Muscle of back (tissue), 3 donors: ENCODE measurements at regions not wholly inside any gene's neighbourhood (a gene's known extent, or its start where the extent isn't known, plus 50 kb on each side); places are given as distances from the start of the nearest gene placed in this dataset.
"Not testable (repeated sequence)": the region's sequence is repeated elsewhere in the genome, so short reads cannot be mapped to it uniquely, and the experiment has no call there.

Experiments used
- DNase-seq, 3 donors: peaks; one replicate each; pipeline versions ENCODE4 v3.0.0 to v3.0.0-alpha.2; 2013

GRCh38 chr18:22040533-22040932 lies 128.9 kb upstream of the GATA6 start:
- DNase-seq, result no peak

DNA sequence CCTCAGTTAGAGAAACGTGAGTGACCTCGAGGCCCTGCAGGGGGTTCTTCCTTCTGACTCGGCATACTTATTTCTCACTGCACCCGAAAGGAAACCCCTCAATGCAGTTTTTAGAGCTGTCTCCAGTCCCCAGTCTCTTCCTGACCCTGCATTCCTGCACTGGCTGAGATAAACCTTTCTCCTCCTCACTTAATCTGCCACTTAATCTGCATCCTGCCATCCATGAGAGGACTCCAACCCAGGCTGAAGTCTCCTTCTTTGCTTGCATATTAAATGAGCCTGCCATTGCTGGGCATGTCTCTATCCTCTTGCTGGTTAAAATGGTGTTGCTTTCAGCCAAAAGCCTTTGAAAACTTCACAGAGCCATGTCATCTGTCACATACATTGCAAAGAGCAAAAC lies 125.6 kb upstream of the GATA6 start:
- DNase-seq, result no peak

DNA sequence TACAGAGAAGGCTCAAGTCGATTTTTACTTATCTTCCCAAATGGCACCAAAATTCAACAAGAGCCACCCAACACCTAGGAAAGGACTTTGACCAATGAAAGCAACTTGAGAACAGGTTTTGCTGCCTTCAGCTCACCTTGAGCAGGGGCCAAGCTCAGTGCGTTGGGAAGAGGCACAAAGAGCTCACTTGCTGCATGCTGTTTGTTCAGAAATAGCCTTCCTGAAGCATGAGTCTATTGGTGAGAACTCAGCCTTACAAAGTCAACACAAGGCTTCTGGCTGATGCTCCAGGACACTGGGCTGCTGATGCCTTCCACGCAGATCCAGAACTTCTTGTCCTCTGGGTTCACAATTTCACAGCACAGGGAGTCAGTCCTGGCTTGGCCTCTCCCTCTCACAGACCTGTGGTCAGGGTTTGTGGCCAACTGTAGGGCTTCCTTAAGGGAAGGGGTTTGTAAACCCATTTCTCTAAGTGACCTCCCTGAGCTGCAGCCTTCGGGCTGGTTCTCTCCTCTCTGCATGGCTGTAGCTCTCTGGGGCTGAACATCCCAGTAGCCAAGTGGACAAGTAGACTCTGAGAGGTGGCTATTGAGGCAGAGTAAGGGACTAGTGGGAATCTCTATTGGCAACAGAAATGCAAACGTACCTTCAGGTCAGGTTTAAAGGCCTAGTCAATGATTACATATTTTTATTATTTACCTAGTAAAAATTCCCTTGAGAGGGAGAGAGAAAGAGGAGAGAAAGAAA lies 124.7 kb upstream of the GATA6 start:
- no peak for DNase-seq

DNA sequence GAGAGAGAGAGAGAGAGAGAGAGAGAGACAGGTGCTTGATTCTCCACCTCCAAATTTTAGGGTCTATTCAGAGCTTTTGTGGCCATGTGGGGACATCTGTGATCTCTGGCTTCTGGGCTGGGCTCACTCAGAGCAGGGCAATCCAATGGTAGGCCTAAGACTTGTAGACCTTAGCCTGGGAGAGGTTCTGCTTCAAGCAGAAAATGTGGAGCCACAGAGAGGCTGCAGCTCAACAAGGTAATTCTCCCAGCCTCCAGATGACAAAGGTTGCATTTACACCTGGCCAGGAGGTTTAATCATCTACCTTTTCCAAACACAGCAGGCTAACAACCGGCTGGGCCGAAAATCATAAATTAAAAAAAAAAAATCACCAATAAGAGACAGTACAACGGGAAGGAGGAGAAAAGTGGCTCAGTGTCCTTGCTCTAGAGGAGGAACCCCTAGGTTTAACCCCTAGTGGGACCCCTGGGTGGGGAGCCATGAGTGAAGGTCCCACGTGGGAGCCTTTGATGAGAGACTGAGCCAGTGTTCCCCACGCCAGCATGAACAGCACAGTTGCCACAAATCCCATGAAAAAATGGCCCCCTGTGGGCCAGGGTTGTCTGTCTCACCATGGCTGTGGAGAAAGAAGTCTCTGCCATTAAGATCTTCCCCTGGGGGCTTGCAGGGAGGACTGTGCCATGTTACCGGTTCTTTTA lies 124.0 kb upstream of the GATA6 start:
- no peak for DNase-seq

DNA sequence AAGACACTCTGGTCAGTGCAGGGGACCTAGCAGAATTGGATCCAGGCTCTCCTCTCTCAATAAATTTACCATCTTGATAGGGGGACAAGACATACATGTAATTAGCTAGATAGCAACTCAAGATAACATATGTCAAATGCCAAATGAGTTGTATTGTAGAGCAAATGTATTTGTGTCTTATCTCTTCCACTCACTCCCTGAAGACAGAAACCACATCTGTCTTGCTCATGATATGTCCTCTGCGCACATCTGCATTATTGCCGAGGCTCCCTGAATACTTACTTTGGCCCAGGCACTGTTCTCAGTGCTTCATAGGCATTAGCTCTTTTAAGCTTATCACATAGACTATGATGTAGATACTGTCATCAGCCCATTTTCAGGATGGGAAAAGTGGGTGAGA lies 122.9 kb upstream of the GATA6 start:
- no peak for DNase-seq

GRCh38 chr18:22047485-22047884 lies 121.9 kb upstream of the GATA6 start:
- DNase-seq, result no peak

GRCh38 chr18:22048221-22048620 lies 121.2 kb upstream of the GATA6 start:
- DNase-seq, result no peak

- DNase-seq, result no peak
Measured at GRCh38 chr18:22048932-22049615, 120.3 kb upstream of the GATA6 start.

DNA sequence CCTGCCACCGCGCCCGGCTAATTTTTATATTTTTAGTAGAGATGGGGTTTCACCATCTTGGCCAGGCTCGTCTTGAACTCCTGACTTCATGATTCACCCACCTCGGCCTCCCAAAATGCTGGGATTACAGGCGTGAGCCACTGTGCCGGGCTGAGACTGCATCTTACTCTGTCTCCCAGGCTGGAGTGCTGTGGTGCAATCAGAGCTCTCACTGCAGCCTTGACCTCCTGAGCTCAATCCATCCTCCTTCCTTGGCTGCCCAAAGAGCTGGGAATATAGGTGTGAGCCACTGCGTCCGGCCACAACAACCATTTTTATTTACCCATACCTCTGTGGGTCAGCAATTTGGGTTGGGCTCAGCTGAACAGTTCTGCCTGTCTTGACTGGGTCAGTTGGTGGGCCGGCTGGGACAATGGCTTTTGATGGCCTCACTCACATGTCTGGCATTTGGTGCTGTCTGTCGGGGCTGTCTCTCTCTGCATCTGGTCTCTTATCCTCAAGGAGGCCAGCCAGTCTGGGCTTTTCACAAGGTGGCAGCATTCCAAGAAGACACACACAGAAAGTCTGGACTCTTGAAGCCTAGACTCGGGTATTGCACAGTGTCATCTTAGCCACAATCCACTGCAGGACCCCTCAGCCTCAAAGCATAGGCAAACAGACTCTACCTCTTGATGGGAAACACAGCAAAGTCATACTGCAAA lies 116.8 kb upstream of the GATA6 start:
- no peak for DNase-seq

DNA sequence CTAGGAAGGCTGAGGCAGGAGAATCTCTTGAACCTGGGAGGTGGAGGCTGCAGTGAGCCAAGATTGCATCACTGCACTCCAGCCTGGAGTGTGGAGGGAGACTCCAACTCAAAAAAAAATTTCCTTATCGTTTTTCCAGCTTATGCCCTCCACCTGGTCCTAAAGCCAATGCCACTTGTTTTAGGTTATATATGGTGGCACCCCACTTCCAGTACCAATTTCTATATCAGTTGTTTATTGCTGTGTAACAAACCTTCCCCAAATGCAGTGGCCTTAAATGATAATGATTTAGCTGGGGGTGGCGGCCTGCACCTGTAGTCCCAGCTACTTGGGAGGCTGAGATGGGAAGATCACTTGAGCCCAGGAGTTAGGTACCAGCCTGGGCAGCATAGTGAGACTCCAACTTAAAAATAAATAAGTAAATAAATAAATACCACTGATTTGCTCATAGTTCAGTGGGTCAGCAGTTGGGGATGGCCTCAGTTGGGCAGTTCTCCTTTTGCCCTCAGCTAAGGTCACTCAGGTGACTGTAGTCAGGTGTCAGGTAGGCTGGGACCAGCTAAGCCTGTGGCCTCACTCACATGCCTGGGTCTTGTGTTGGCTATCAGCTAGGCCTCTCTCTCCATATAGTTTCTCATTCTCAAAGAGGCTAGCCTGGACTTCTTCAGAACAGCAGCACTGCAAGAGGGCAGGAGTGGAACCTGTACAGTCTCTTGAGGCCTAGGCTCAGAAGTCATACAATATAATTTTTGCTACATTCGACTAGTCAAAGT lies 113.7 kb upstream of the GATA6 start:
- no peak for DNase-seq

GRCh38 chr18:22056950-22057349 lies 112.4 kb upstream of the GATA6 start:
- DNase-seq, result no peak

GRCh38 chr18:22057908-22058527 lies 111.4 kb upstream of the GATA6 start:
- DNase-seq, result no peak

- DNase-seq, result no peak
Measured at GRCh38 chr18:22060361-22060760, 109.0 kb upstream of the GATA6 start.

DNA sequence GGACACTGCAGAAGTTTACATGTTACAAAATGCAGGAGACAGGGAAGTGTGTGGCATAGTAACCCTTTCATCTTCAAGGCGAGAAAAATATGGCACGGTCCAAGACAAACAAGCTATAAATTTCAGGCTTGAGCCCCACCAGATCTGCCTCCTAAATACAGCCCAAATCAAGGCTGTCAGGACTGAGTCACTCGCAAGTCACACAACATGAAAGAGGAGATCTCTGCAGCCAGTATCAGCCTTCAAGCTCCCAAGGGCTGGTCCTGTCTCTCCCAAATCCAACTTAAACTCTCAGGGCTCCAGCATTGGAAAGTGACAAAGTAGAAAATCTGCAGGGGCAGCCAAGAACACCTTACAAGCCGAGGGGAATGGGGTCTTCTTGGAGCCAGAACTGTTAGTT lies 106.3 kb upstream of the GATA6 start:
- no peak for DNase-seq

DNA sequence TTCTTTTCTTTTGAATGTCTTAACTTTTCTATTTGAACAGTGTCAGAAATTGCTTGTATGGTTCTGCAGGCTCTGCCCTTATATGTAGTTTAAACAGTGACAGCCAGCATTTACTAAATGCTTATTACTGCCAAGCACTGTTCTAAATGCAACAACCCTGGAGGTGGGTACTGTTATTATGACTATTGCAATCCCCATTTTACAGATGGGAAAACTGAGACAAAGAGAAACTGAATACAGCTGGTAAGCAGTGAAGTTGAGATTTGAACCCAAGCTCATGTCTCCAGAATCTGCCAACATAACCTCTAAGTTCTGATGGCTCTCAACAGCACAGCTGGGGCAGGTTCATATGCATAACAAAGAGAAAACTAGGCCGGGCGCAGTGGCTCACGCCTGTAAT lies 105.7 kb upstream of the GATA6 start:
- no peak for DNase-seq

DNA sequence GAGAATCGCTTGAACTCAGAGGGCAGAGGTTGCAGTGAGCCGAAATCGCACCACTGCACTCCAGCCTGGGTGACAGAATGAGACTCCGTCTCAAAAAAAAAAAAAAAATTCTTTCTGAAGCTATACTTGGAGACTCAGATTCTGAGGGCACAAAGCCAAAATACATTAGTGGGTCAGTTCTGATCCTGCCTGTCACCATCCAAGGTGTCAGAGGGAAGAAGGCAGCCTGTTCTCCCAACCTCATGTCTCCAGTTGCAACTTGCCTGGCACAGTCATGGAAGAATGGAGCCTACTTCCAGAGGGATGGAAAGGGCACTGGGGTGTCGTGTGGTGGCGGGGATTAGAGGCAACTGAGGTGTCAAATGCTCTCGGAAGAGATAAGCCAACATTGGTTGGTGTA lies 104.8 kb upstream of the GATA6 start:
- no peak for DNase-seq

GRCh38 chr18:22065311-22065710 lies 104.1 kb upstream of the GATA6 start:
- no peak for DNase-seq

- no peak for DNase-seq
Measured at GRCh38 chr18:22066083-22066485, 103.3 kb upstream of the GATA6 start.

DNA sequence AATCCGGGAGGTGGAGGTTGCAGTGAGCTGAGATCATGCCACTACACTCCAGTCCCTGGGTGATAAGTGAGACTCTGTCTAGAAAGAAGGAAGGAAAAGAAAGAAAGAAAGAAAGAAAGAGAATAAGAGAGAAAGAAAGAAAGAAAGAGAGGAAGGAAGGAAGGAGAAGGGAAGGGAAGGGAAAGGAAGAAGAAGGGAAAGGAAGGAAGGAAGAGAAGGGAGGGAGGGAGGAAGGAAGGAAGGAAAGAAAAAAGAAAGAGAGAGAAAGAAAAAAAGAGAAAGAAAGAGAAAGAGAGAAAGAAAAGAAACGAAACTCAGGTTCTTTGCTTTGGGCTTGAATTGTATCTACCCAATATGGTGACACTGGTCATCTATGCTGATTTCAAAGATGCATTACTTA lies 102.3 kb upstream of the GATA6 start:
- no peak for DNase-seq

- no peak for DNase-seq
Measured at GRCh38 chr18:22067682-22068081, 101.7 kb upstream of the GATA6 start.

- not testable (repeated sequence) for DNase-seq
Measured at GRCh38 chr18:22068784-22069183, 100.6 kb upstream of the GATA6 start.
